Pancreas (tissue), 10 donors: ENCODE measurements at regions not wholly inside any gene's neighbourhood (a gene's known extent, or its start where the extent isn't known, plus 50 kb on each side); places are given as distances from the start of the nearest gene placed in this dataset.

ENCODE experiments used
- ATAC-seq, 4 donors: fragments of 200-7000 bp; cut with Tn5 transposase; one replicate each; pipeline versions ENCODE4 v1.8.0 to v1.9.1; 2020; ENCODE audit warnings: mild to moderate bottlenecking in 4 of 4, moderate library complexity in 4 of 4
- DNase-seq, 6 donors: peaks; one replicate each; pipeline ENCODE4 v3.0.0-alpha.2; 2020
- FAIRE-seq: peaks from 2 replicates; lab custom pipeline; 2012; peaks lifted over from hg19 to GRCh38; lab: Jason Lieb, UNC
- H3K27ac ChIP-seq, 4 donors: fragments of 200-600 bp; sonication (generic); 1 replicate in 3 of 4; 2 replicates in 1 of 4; pipeline versions ENCODE4 v1.5.0 to v1.8.0; 2020
- H3K27me3 ChIP-seq, 4 donors: fragments of 200-600 bp; one replicate each; pipeline ENCODE4 v1.8.0; 2021
- H3K36me3 ChIP-seq, 3 donors: fragments of 200-600 bp; sonication (generic) in 1 of 3; one replicate each; pipeline versions ENCODE4 v1.5.0 to v1.8.0; 2020 to 2021
- H3K4me1 ChIP-seq, 3 donors: fragments of 200-600 bp; one replicate each; pipeline ENCODE4 v1.8.0; 2021
- H3K4me3 ChIP-seq, 4 donors: fragments of 200-600 bp; sonication (generic) in 2 of 4; one replicate each; pipeline versions ENCODE4 v1.5.0 to v1.8.0; 2020 to 2021
- H3K9me3 ChIP-seq, 4 donors: fragments of 200-600 bp; one replicate each; pipeline ENCODE4 v1.8.0; 2021
- CTCF ChIP-seq, 4 donors: fragments of 200-600 bp; sonication (generic) in 3 of 4; IDR thresholded peaks; one replicate each; pipeline versions ENCODE4 v1.5.0 to v1.8.0; 2021; ENCODE audit warnings: antibody characterized with exemption in 4 of 4
- WGBS, 2 donors: extraction: QIAGEN DNeasy Blood & Tissue Kit; methylation state at CpG; one replicate each; pipeline ENCODE4 v1.1.7; 2013; 5-methylcytosine and 5-hydroxymethylcytosine counted together
- intact Hi-C, 3 donors: fragments of 100-400 bp; cut with DNase I; formaldehyde crosslinking; loops; one replicate each; pipeline versions ENCODE4 v1.11.1 to v1.14.2; 2022
- donor health status: healthy with polysubstance abuse.
- donor health status: DM: no; HTN: no; CAD: no; lungs with moderate emphysema.
- donor health status: DM: no; HTN: no; CAD: no.
- donor health status: control.
- donor health status: control.
- donor health status: Bipolar disorder and iron deficiency.
- donor health status: DM: yes; HTN: yes; CAD: no.
- donor health status: DM: no; HTN: no; CAD: no.
- donor health status: DM: no; HTN: no; CAD: no.
- donor health status: DM: yes; HTN: yes; CAD: no.

GRCh38 chrX:147738265-147738664 lies 173.5 kb upstream of the FMR1 start:
- no peak for DNase-seq

GRCh38 chrX:147739196-147739595 lies 172.5 kb upstream of the FMR1 start:
- no peak for FAIRE-seq
- H3K36me3 ChIP-seq = no peaks in the 10 kb centered on the region
- no peaks in the 10 kb centered on the region for H3K9me3 ChIP-seq
- no peaks in the 10 kb centered on the region for H3K4me1 ChIP-seq
- no peak for TF ChIP-seq CTCF (IDR thresholded peaks at IDR 0.05)
- intact Hi-C loops = no loop called here
- no peak for DNase-seq
- H3K27ac ChIP-seq = no peak overlapping the region
- WGBS, 2 donors = 10 to 17% methylated on average over 1 of the region's 1 CpG
- H3K27me3 ChIP-seq = peaks cover 0 to 4% (median 0%) of the 10 kb centered on the region in 4 donors
- no peak overlapping the region for H3K4me3 ChIP-seq
- no peak for ATAC-seq

More at GRCh38 chrX:147738265-147738664, 173.5 kb upstream of the FMR1 start:
- Histone ChIP-seq H3K4me3 (no peak overlapping the region), H3K4me1 (no peaks in the 10 kb centered on the region), H3K36me3 (no peaks in the 10 kb centered on the region), H3K27ac (no peak overlapping the region), H3K27me3 (peaks cover 0 to 4% (median 0%) of the 10 kb centered on the region in 4 donors), H3K9me3 (no peaks in the 10 kb centered on the region)
- FAIRE-seq = no peak
- intact Hi-C loops = no loop called here
- WGBS, 2 donors = 55 to 62% methylated on average over 3 of the region's 3 CpGs
- TF ChIP-seq CTCF (IDR thresholded peaks at IDR 0.05) = no peak
- no peak for ATAC-seq

GRCh38 chrX:147741776-147742175 lies 169.9 kb upstream of the FMR1 start:
- ATAC-seq (no peak), DNase-seq (no peak), FAIRE-seq (no peak)
- H3K27ac ChIP-seq = no peak overlapping the region
- intact Hi-C loops = no loop called here
- H3K9me3 ChIP-seq = no peaks in the 10 kb centered on the region
- WGBS, 2 donors = 53 to 71% methylated on average over 2 of the region's 2 CpGs
- no peaks in the 10 kb centered on the region for H3K4me1 ChIP-seq
- TF ChIP-seq CTCF (IDR thresholded peaks at IDR 0.05) = no peak
- no peaks in the 10 kb centered on the region for H3K36me3 ChIP-seq
- H3K27me3 ChIP-seq = peaks cover 0 to 4% (median 0%) of the 10 kb centered on the region in 4 donors
- H3K4me3 ChIP-seq = no peak overlapping the region

- FAIRE-seq (no peak), DNase-seq (no peak), ATAC-seq (no peak)
- WGBS, 2 donors = 57 to 73% methylated on average over 2 of the region's 2 CpGs
- no peak overlapping the region for H3K27ac ChIP-seq
- H3K4me3 ChIP-seq = no peak overlapping the region
- no peaks in the 10 kb centered on the region for H3K9me3 ChIP-seq
- no peaks in the 10 kb centered on the region for H3K27me3 ChIP-seq
- H3K4me1 ChIP-seq = no peaks in the 10 kb centered on the region
- no peak for TF ChIP-seq CTCF (IDR thresholded peaks at IDR 0.05)
- no peaks in the 10 kb centered on the region for H3K36me3 ChIP-seq
- intact Hi-C loops = no loop called here
These were observed 162.4 kb upstream of the FMR1 start for GRCh38 chrX:147749308-147749707.

- Histone ChIP-seq H3K9me3 (no peaks in the 10 kb centered on the region), H3K27ac (no peak overlapping the region), H3K36me3 (no peaks in the 10 kb centered on the region), H3K27me3 (peaks cover 0 to 5% (median 0%) of the 10 kb centered on the region in 4 donors), H3K4me1 (no peaks in the 10 kb centered on the region), H3K4me3 (no peak overlapping the region)
- ATAC-seq (no peak), DNase-seq (no peak), FAIRE-seq (no peak)
- 53 to 66% methylated on average over 5 of the region's 5 CpGs for WGBS, 2 donors
- intact Hi-C loops = no loop called here
- TF ChIP-seq CTCF (IDR thresholded peaks at IDR 0.05) = no peak
These were observed 154.0 kb upstream of the FMR1 start for GRCh38 chrX:147757750-147758149.
